ENCODE measurements at regions not wholly inside any gene's neighbourhood (a gene's known extent, or its start where the extent isn't known, plus 50 kb on each side); places are given as distances from the start of the nearest gene placed in this dataset.

DNA sequence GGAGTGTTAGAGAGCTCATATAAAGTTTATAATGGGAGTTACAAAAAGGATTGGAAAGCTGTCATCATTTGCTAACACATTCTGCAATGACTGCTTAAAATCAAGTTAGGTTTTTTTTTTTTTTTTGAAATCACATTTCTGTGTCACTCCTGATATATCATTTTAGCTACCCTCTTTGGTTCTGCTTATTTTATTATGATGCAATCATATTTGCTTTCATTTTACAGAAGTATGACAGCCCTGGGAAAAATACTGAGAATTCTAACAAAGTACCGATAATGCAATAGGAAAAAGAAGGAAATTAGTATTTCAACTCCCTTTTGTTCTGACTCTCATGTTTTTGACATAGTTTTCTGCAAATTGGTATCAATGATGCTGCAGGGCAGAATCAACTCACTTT is 71.6 kb upstream of the MDGA2 start:
- DNase-seq, result no peak

DNA sequence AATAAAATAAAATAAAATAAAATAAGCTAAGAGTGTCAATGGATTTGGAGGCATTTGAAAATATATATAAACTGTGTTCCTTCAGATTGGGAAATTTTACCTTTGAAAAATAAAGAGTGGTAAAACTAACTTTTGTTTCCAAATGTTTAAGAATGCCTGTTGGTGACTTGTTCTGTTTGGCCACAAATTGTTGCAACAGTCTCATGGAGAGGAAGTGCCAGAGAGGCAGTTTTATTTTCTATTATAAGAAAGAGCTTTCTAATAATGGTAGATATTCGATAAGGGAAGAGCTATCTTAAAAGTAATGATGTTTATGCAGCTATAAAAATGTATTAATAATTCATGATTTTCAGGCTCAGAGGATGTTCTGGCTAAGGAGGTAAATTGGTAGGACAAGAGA is 68.8 kb upstream of the MDGA2 start:
- no peak for DNase-seq

DNA sequence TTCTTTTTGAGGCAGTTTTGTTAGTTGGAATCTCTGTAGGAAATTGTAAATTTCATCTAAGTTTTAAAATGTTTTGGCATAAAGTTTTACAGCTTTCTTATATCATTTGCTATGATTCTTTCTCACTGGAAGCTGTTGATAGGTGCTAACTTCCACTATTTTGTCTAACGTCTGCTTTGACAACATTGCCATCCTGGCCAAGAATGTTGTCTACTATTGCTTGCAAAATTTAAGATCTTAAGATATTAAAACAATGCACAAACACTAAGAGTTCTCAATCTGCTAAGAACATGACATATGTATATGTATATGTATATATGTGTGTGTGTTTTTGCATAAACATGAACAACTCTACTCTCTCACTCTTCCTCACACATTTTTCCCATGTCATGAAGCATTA is 64.1 kb upstream of the MDGA2 start:
- no peak for DNase-seq

DNA sequence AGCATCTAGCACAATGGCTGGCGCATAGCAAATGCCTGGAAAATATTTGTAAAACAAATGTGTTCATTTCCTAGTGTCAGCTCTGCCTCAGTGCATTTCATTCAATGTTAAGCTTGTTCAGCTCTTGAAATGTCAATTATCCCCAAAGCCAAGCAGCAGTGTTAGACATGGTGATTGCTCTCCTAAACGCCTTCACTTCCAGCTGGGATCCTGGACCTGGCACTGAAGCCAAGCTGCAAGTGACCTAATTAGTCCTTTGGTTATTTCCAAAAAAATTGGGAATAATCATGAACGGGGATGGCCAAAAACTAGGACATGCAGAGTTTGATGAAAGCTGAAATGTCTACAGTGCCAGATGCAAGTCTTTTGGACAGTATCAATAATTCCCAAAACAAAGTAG is 54.9 kb upstream of the MDGA2 start:
- DNase-seq, result no peak
